ENCODE measurements at regions not wholly inside any gene's neighbourhood (a gene's known extent, or its start where the extent isn't known, plus 50 kb on each side); places are given as distances from the start of the nearest gene placed in this dataset.
"Not testable (repeated sequence)": the region's sequence is repeated elsewhere in the genome, so short reads cannot be mapped to it uniquely, and the experiment has no call there.

- H3K9me3 ChIP-seq (ENCODE audit: control insufficient read depth in 1 of 2, low read length in 2 of 2): peaks cover 7 to 26% of the 10 kb centered on the region in 2 donors
- H3K27me3 ChIP-seq (ENCODE audit: control insufficient read depth in 1 of 2, insufficient read depth in 2 of 2, low read length in 2 of 2): no peaks in the 10 kb centered on the region
- no peaks in the 10 kb centered on the region for H3K4me1 ChIP-seq (ENCODE audit: control insufficient read depth in 1 of 2, insufficient read depth in 2 of 2, low read length in 2 of 2)
- H3K36me3 ChIP-seq (ENCODE audit: control insufficient read depth in 1 of 2, insufficient read depth in 2 of 2, low read length in 2 of 2): no peaks in the 10 kb centered on the region
- no peak overlapping the region for H3K27ac ChIP-seq (ENCODE audit: low read depth, low read length)
- H3K9ac ChIP-seq (ENCODE audit: low read depth in 1 of 2, low read length in 2 of 2): no peak overlapping the region
- H3K4me3 ChIP-seq (ENCODE audit: low read depth in 1 of 2, low read length in 2 of 2): no peak overlapping the region
Measured at GRCh38 chr13:90027409-90027808, 1320.1 kb upstream of the MIR17HG start.

GRCh38 chr13:90032313-90032712, 1315.2 kb upstream of the MIR17HG start:
- Histone ChIP-seq H3K27me3 (ENCODE audit: control insufficient read depth in 1 of 2, insufficient read depth in 2 of 2, low read length in 2 of 2) (no peaks in the 10 kb centered on the region), H3K4me3 (ENCODE audit: low read depth in 1 of 2, low read length in 2 of 2) (no peak overlapping the region), H3K4me1 (ENCODE audit: control insufficient read depth in 1 of 2, insufficient read depth in 2 of 2, low read length in 2 of 2) (no peaks in the 10 kb centered on the region), H3K36me3 (ENCODE audit: control insufficient read depth in 1 of 2, insufficient read depth in 2 of 2, low read length in 2 of 2) (no peaks in the 10 kb centered on the region), H3K9me3 (ENCODE audit: control insufficient read depth in 1 of 2, low read length in 2 of 2) (peaks cover 7 to 18% of the 10 kb centered on the region in 2 donors), H3K9ac (ENCODE audit: low read depth in 1 of 2, low read length in 2 of 2) (no peak overlapping the region), H3K27ac (ENCODE audit: low read depth, low read length) (no peak overlapping the region)

GRCh38 chr13:90032841-90033493, 1314.5 kb upstream of the MIR17HG start:
- Histone ChIP-seq H3K36me3 (ENCODE audit: control insufficient read depth in 1 of 2, insufficient read depth in 2 of 2, low read length in 2 of 2) (no peaks in the 10 kb centered on the region), H3K27ac (ENCODE audit: low read depth, low read length) (no peak overlapping the region), H3K4me1 (ENCODE audit: control insufficient read depth in 1 of 2, insufficient read depth in 2 of 2, low read length in 2 of 2) (no peaks in the 10 kb centered on the region), H3K4me3 (ENCODE audit: low read depth in 1 of 2, low read length in 2 of 2) (no peak overlapping the region), H3K9ac (ENCODE audit: low read depth in 1 of 2, low read length in 2 of 2) (no peak overlapping the region), H3K9me3 (ENCODE audit: control insufficient read depth in 1 of 2, low read length in 2 of 2) (peaks cover 4 to 12% of the 10 kb centered on the region in 2 donors), H3K27me3 (ENCODE audit: control insufficient read depth in 1 of 2, insufficient read depth in 2 of 2, low read length in 2 of 2) (no peaks in the 10 kb centered on the region)

GRCh38 chr13:90039516-90039915, 1308.0 kb upstream of the MIR17HG start:
- Histone ChIP-seq H3K27me3 (ENCODE audit: control insufficient read depth in 1 of 2, insufficient read depth in 2 of 2, low read length in 2 of 2) (no peaks in the 10 kb centered on the region), H3K27ac (ENCODE audit: low read depth, low read length) (no peak overlapping the region), H3K4me1 (ENCODE audit: control insufficient read depth in 1 of 2, insufficient read depth in 2 of 2, low read length in 2 of 2) (no peaks in the 10 kb centered on the region), H3K4me3 (ENCODE audit: low read depth in 1 of 2, low read length in 2 of 2) (no peak overlapping the region), H3K36me3 (ENCODE audit: control insufficient read depth in 1 of 2, insufficient read depth in 2 of 2, low read length in 2 of 2) (no peaks in the 10 kb centered on the region), H3K9ac (ENCODE audit: low read depth in 1 of 2, low read length in 2 of 2) (no peak overlapping the region), H3K9me3 (ENCODE audit: control insufficient read depth in 1 of 2, low read length in 2 of 2) (no peaks in the 10 kb centered on the region)

- H3K4me1 ChIP-seq (ENCODE audit: control insufficient read depth in 1 of 2, insufficient read depth in 2 of 2, low read length in 2 of 2): no peaks in the 10 kb centered on the region
- no peak overlapping the region for H3K9ac ChIP-seq (ENCODE audit: low read depth in 1 of 2, low read length in 2 of 2)
- H3K27ac ChIP-seq (ENCODE audit: low read depth, low read length): no peak overlapping the region
- H3K9me3 ChIP-seq (ENCODE audit: control insufficient read depth in 1 of 2, low read length in 2 of 2): peaks cover 8 to 10% of the 10 kb centered on the region in 2 donors
- no peaks in the 10 kb centered on the region for H3K36me3 ChIP-seq (ENCODE audit: control insufficient read depth in 1 of 2, insufficient read depth in 2 of 2, low read length in 2 of 2)
- no peak overlapping the region for H3K4me3 ChIP-seq (ENCODE audit: low read depth in 1 of 2, low read length in 2 of 2)
- no peaks in the 10 kb centered on the region for H3K27me3 ChIP-seq (ENCODE audit: control insufficient read depth in 1 of 2, insufficient read depth in 2 of 2, low read length in 2 of 2)
Measured at GRCh38 chr13:90047600-90047999, 1299.9 kb upstream of the MIR17HG start.

GRCh38 chr13:90049989-90050671, 1297.4 kb upstream of the MIR17HG start:
- H3K9ac ChIP-seq (ENCODE audit: low read depth in 1 of 2, low read length in 2 of 2): no peak overlapping the region
- no peak overlapping the region for H3K27ac ChIP-seq (ENCODE audit: low read depth, low read length)
- H3K9me3 ChIP-seq (ENCODE audit: control insufficient read depth in 1 of 2, low read length in 2 of 2): peaks cover 8 to 10% of the 10 kb centered on the region in 2 donors
- no peaks in the 10 kb centered on the region for H3K27me3 ChIP-seq (ENCODE audit: control insufficient read depth in 1 of 2, insufficient read depth in 2 of 2, low read length in 2 of 2)
- no peak overlapping the region for H3K4me3 ChIP-seq (ENCODE audit: low read depth in 1 of 2, low read length in 2 of 2)
- H3K36me3 ChIP-seq (ENCODE audit: control insufficient read depth in 1 of 2, insufficient read depth in 2 of 2, low read length in 2 of 2): no peaks in the 10 kb centered on the region
- H3K4me1 ChIP-seq (ENCODE audit: control insufficient read depth in 1 of 2, insufficient read depth in 2 of 2, low read length in 2 of 2): no peaks in the 10 kb centered on the region

- Histone ChIP-seq H3K4me3 (ENCODE audit: low read depth in 1 of 2, low read length in 2 of 2) (no peak overlapping the region), H3K36me3 (ENCODE audit: control insufficient read depth in 1 of 2, insufficient read depth in 2 of 2, low read length in 2 of 2) (no peaks in the 10 kb centered on the region), H3K9me3 (ENCODE audit: control insufficient read depth in 1 of 2, low read length in 2 of 2) (no peaks in the 10 kb centered on the region), H3K27me3 (ENCODE audit: control insufficient read depth in 1 of 2, insufficient read depth in 2 of 2, low read length in 2 of 2) (no peaks in the 10 kb centered on the region), H3K4me1 (ENCODE audit: control insufficient read depth in 1 of 2, insufficient read depth in 2 of 2, low read length in 2 of 2) (no peaks in the 10 kb centered on the region), H3K9ac (ENCODE audit: low read depth in 1 of 2, low read length in 2 of 2) (no peak overlapping the region), H3K27ac (ENCODE audit: low read depth, low read length) (no peak overlapping the region)
Measured at GRCh38 chr13:90055121-90055520, 1292.4 kb upstream of the MIR17HG start.

GRCh38 chr13:90055760-90056159, 1291.7 kb upstream of the MIR17HG start:
- H3K9me3 ChIP-seq (ENCODE audit: control insufficient read depth in 1 of 2, low read length in 2 of 2): no peaks in the 10 kb centered on the region
- no peaks in the 10 kb centered on the region for H3K27me3 ChIP-seq (ENCODE audit: control insufficient read depth in 1 of 2, insufficient read depth in 2 of 2, low read length in 2 of 2)

GRCh38 chr13:90064226-90064625, 1283.3 kb upstream of the MIR17HG start:
- not testable (repeated sequence) for H3K4me1 ChIP-seq (ENCODE audit: control insufficient read depth in 1 of 2, insufficient read depth in 2 of 2, low read length in 2 of 2); H3K4me3 ChIP-seq (ENCODE audit: low read depth in 1 of 2, low read length in 2 of 2); H3K9ac ChIP-seq (ENCODE audit: low read depth in 1 of 2, low read length in 2 of 2); H3K27me3 ChIP-seq (ENCODE audit: control insufficient read depth in 1 of 2, insufficient read depth in 2 of 2, low read length in 2 of 2); H3K36me3 ChIP-seq (ENCODE audit: control insufficient read depth in 1 of 2, insufficient read depth in 2 of 2, low read length in 2 of 2); H3K9me3 ChIP-seq (ENCODE audit: control insufficient read depth in 1 of 2, low read length in 2 of 2); H3K27ac ChIP-seq (ENCODE audit: low read depth, low read length)

More at GRCh38 chr13:90055760-90056159, 1291.7 kb upstream of the MIR17HG start:
- no peaks in the 10 kb centered on the region for H3K36me3 ChIP-seq (ENCODE audit: control insufficient read depth in 1 of 2, insufficient read depth in 2 of 2, low read length in 2 of 2)
- no peak overlapping the region for H3K27ac ChIP-seq (ENCODE audit: low read depth, low read length)
- no peak overlapping the region for H3K4me3 ChIP-seq (ENCODE audit: low read depth in 1 of 2, low read length in 2 of 2)
- H3K4me1 ChIP-seq (ENCODE audit: control insufficient read depth in 1 of 2, insufficient read depth in 2 of 2, low read length in 2 of 2): no peaks in the 10 kb centered on the region
- H3K9ac ChIP-seq (ENCODE audit: low read depth in 1 of 2, low read length in 2 of 2): no peak overlapping the region

- Histone ChIP-seq H3K36me3 (ENCODE audit: control insufficient read depth in 1 of 2, insufficient read depth in 2 of 2, low read length in 2 of 2) (no peaks in the 10 kb centered on the region), H3K9me3 (ENCODE audit: control insufficient read depth in 1 of 2, low read length in 2 of 2) (no peaks in the 10 kb centered on the region), H3K27me3 (ENCODE audit: control insufficient read depth in 1 of 2, insufficient read depth in 2 of 2, low read length in 2 of 2) (no peaks in the 10 kb centered on the region), H3K4me1 (ENCODE audit: control insufficient read depth in 1 of 2, insufficient read depth in 2 of 2, low read length in 2 of 2) (no peaks in the 10 kb centered on the region), H3K9ac (ENCODE audit: low read depth in 1 of 2, low read length in 2 of 2) (no peak overlapping the region), H3K27ac (ENCODE audit: low read depth, low read length) (no peak overlapping the region), H3K4me3 (ENCODE audit: low read depth in 1 of 2, low read length in 2 of 2) (no peak overlapping the region)
Measured at GRCh38 chr13:90068658-90069057, 1278.8 kb upstream of the MIR17HG start.
